HepG2 (cell line): ENCODE measurements at regions not wholly inside any gene's neighbourhood (a gene's known extent, or its start where the extent isn't known, plus 50 kb on each side); places are given as distances from the start of the nearest gene placed in this dataset.

Source experiments
- ATAC-seq: fragments of 200-7000 bp; cut with Tn5 transposase; 3 replicates; pipeline ENCODE4 v1.9.1; 2020; ENCODE audit warnings: mild to moderate bottlenecking, moderate library complexity
- BruUV-seq: library from RNA; stranded (reverse); fragments of 400-500 nt; replicated peaks from 2 replicates; lab custom pipeline; 2021; lab: Mats Ljungman, UMichigan
- CTCF ChIA-PET: fragments of 300-600 bp; formaldehyde crosslinking; extraction: SDS; loops from one replicate; lab custom pipeline; 2021; ENCODE audit warnings: low total read pairs, inconsistent platforms, low intra/inter-chr PET ratio; lab: Yijun Ruan, JAX
- POLR2A ChIA-PET: fragments of 350-600 bp; sonication (Branson Sonifier 250); formaldehyde crosslinking; loops from one replicate; lab custom pipeline; 2020; ENCODE audit warnings: antibody characterized with exemption, inconsistent platforms; lab: Yijun Ruan, JAX
- DNase-seq: peaks from one replicate; pipeline ENCODE4 v3.0.0-alpha.2; 2015; ENCODE audit warnings: low spot score
- FAIRE-seq: peaks from 3 replicates; lab custom pipeline; 2011; peaks lifted over from hg19 to GRCh38; lab: Jason Lieb, UNC
- H2AFZ ChIP-seq: one replicate; pipeline ENCODE4 v1.6.1; 2011; ENCODE audit warnings: low read length, inconsistent platforms
- H3K27ac ChIP-seq: fragments of 300-600 bp; 3 replicates; pipeline ENCODE4 v1.8.0; 2011; ENCODE audit warnings: mixed run types, mild to moderate bottlenecking, mixed read lengths, low read length, inconsistent platforms; ENCODE audit not compliant: insufficient read depth; ENCODE audit errors: extremely low read length
- H3K27me3 ChIP-seq, 2 experiments: fragments of 200-600 bp in 1 of 2; 2 replicates in 1 of 2; 3 replicates in 1 of 2; pipeline versions ENCODE4 v1.6.0 to v1.8.0; 2011; ENCODE audit warnings: low read length in 2 of 2, mild to moderate bottlenecking in 2 of 2, moderate library complexity in 2 of 2, inconsistent platforms in 1 of 2; ENCODE audit not compliant: insufficient read depth in 2 of 2, control insufficient read depth in 1 of 2
- H3K36me3 ChIP-seq, 2 experiments: fragments of 200-600 bp in 1 of 2; replicated peaks in 1 of 2; 2 replicates in 1 of 2; 3 replicates in 1 of 2; pipeline versions ENCODE4 v1.5.1 to v1.8.0; 2011; ENCODE audit warnings: low read length in 2 of 2, inconsistent platforms in 1 of 2; ENCODE audit not compliant: insufficient read depth in 2 of 2, control insufficient read depth in 1 of 2
- H3K4me1 ChIP-seq: 2 replicates; pipeline ENCODE4 v1.5.1; 2012; ENCODE audit warnings: low read length, inconsistent platforms; ENCODE audit not compliant: insufficient read depth
- H3K4me2 ChIP-seq: 2 replicates; pipeline ENCODE4 v1.6.0; 2011; ENCODE audit warnings: low read depth, low read length, inconsistent platforms
- H3K4me3 ChIP-seq, 3 experiments: fragments of 200-600 bp in 1 of 3; sonication (generic), shearing (Covaris generic) in 1 of 3; replicated peaks in 1 of 3; 2 replicates each; pipeline ENCODE4 v1.5.1; 2011 to 2016; ENCODE audit warnings: low read length in 3 of 3, inconsistent platforms in 2 of 3, low read depth in 2 of 3, mild to moderate bottlenecking in 2 of 3, control low read depth in 1 of 3, mixed read lengths in 1 of 3; ENCODE audit not compliant: insufficient read depth in 1 of 3
- H3K79me2 ChIP-seq: one replicate; pipeline ENCODE4 v1.6.1; 2011; ENCODE audit warnings: low read length, inconsistent platforms; ENCODE audit not compliant: insufficient read depth
- H3K9ac ChIP-seq: 2 replicates; pipeline ENCODE4 v1.6.0; 2011; ENCODE audit warnings: mild to moderate bottlenecking, low read depth, low read length, inconsistent platforms; ENCODE audit not compliant: insufficient read depth
- H3K9me3 ChIP-seq: 2 replicates; pipeline ENCODE4 v1.5.1; 2012; ENCODE audit warnings: mild to moderate bottlenecking, low read length
- H4K20me1 ChIP-seq: 2 replicates; pipeline ENCODE4 v1.6.0; 2011; ENCODE audit warnings: inconsistent platforms, mild to moderate bottlenecking, low read length, moderate library complexity; ENCODE audit not compliant: insufficient read depth
- ADNP ChIP-seq: sonication (generic); formaldehyde crosslinking; IDR thresholded peaks from 2 replicates; pipeline ENCODE4 v1.4.0; 2020; ENCODE audit warnings: missing genetic modification reagents
- HNRNPH1 ChIP-seq: fragments of 200-400 bp; formaldehyde crosslinking; optimal IDR thresholded peaks from 2 replicates; pipeline ENCODE3; 2017; ENCODE audit warnings: mild to moderate bottlenecking, low read depth, low read length
- IKZF1 ChIP-seq: fragments of 450-650 bp; IDR thresholded peaks from 2 replicates; pipeline ENCODE4 v1.7.1; 2016
- IRF1 ChIP-seq: sonication (generic); formaldehyde crosslinking; IDR thresholded peaks from 2 replicates; pipeline ENCODE4 v1.4.0; 2020; ENCODE audit warnings: low read depth, mild to moderate bottlenecking, missing genetic modification reagents
- KAT8 ChIP-seq: IDR thresholded peaks from 2 replicates; pipeline ENCODE4 v1.6.1; 2016; ENCODE audit warnings: missing genetic modification reagents, missing compliant biosample characterization
- MXD4 ChIP-seq: IDR thresholded peaks from 2 replicates; pipeline ENCODE4 v1.6.1; 2016; ENCODE audit warnings: mild to moderate bottlenecking, missing biosample characterization, missing genetic modification reagents
- NFRKB ChIP-seq: fragments of 450-650 bp; IDR thresholded peaks from 2 replicates; pipeline ENCODE4 v1.6.1; 2017
- ONECUT2 ChIP-seq: sonication (generic); formaldehyde crosslinking; IDR thresholded peaks from 2 replicates; pipeline ENCODE4 v1.4.0; 2020; ENCODE audit warnings: missing genetic modification reagents
- PATZ1 ChIP-seq: sonication (generic); formaldehyde crosslinking; IDR thresholded peaks from 2 replicates; pipeline ENCODE4 v1.4.0; 2020; ENCODE audit warnings: missing genetic modification reagents
- RARG ChIP-seq: sonication (generic); formaldehyde crosslinking; IDR thresholded peaks from 2 replicates; pipeline ENCODE4 v1.4.0; 2020; ENCODE audit warnings: low read depth, mild to moderate bottlenecking, missing genetic modification reagents
- TCF7 ChIP-seq: sonication (generic); IDR thresholded peaks from 2 replicates; pipeline ENCODE4 v1.6.1; 2016; ENCODE audit warnings: antibody characterized with exemption, low read depth
- TOPORS ChIP-seq: sonication (generic); formaldehyde crosslinking; IDR thresholded peaks from 2 replicates; pipeline ENCODE4 v1.8.0; 2023; ENCODE audit warnings: mild to moderate bottlenecking, missing genetic modification reagents
- ZNF124 ChIP-seq: sonication (generic); formaldehyde crosslinking; IDR thresholded peaks from 2 replicates; pipeline ENCODE4 v1.4.0; 2020; ENCODE audit warnings: missing genetic modification reagents
- ZNF234 ChIP-seq: sonication (generic); formaldehyde crosslinking; conservative IDR thresholded peaks from 2 replicates; pipeline ENCODE4 v1.5.1; 2020; ENCODE audit warnings: mild to moderate bottlenecking, missing genetic modification reagents
- ZNF331 ChIP-seq: sonication (generic); formaldehyde crosslinking; IDR thresholded peaks from 2 replicates; pipeline ENCODE4 v1.4.0; 2020; ENCODE audit warnings: missing genetic modification reagents
- ZNF34 ChIP-seq: sonication (generic); formaldehyde crosslinking; IDR thresholded peaks from 2 replicates; pipeline ENCODE4 v1.4.0; 2020; ENCODE audit warnings: mild to moderate bottlenecking, missing genetic modification reagents, borderline replicate concordance
- ZNF556 ChIP-seq: sonication (generic); formaldehyde crosslinking; IDR thresholded peaks from 2 replicates; pipeline ENCODE4 v1.4.0; 2020; ENCODE audit warnings: mild to moderate bottlenecking, missing genetic modification reagents, borderline replicate concordance
- ZNF878 ChIP-seq: sonication (generic); formaldehyde crosslinking; IDR thresholded peaks from 2 replicates; pipeline ENCODE4 v1.8.1; 2023; ENCODE audit warnings: mild to moderate bottlenecking, missing genetic modification reagents, moderate library complexity
- WGBS: methylation state at CpG from one replicate; pipeline ENCODE4 v1.1.6; 2017; ENCODE audit warnings: low lambda C conversion rate; 5-methylcytosine and 5-hydroxymethylcytosine counted together
- in situ Hi-C: cut with HindIII; loops from 2 replicates; pipeline ENCODE4 v1.10.0; 2017; ENCODE audit warnings: low pct_unique_long_range_greater_than_20kb; ENCODE audit not compliant: extremely low pct_ligation_motif_present
- intact Hi-C: fragments of 100-400 bp; cut with micrococcal nuclease; formaldehyde crosslinking; loops from one replicate; pipeline ENCODE4 v1.10.0; 2022; ENCODE audit not compliant: unreplicated experiment

GRCh38 chr7:69334701-69335100 is 263.6 kb upstream of the AUTS2 start:
- ATAC-seq = no peak
- Histone ChIP-seq H2AFZ (no peak overlapping the region), H3K36me3 (no peaks in the 10 kb centered on the region), H3K9ac (no peak overlapping the region), H4K20me1 (no peaks in the 10 kb centered on the region), H3K4me1 (no peaks in the 10 kb centered on the region), H3K9me3 (no peaks in the 10 kb centered on the region), H3K4me3 (no peak overlapping the region), H3K79me2 (no peaks in the 10 kb centered on the region), H3K27ac (no peak overlapping the region), H3K4me2 (no peak overlapping the region), H3K27me3 (no peaks in the 10 kb centered on the region)
- intact Hi-C loops = no loop called here
- POLR2A ChIA-PET = no interaction called here
- no TSS peak for BruUV-seq
- no peak for DNase-seq
- FAIRE-seq = no peak
- WGBS = 18% methylated on average over 3 of the region's 3 CpGs
- TF ChIP-seq ONECUT2 (CRISPR knock-in tag) (no peak), ZNF331 (CRISPR knock-in tag) (no peak), HNRNPH1 (no peak), ADNP (no peak), RARG (CRISPR knock-in tag) (no peak), ZNF124 (CRISPR knock-in tag) (no peak), ZNF556 (CRISPR knock-in tag) (no peak), TOPORS (CRISPR knock-in tag) (no peak), TCF7 (no peak), ZNF34 (CRISPR knock-in tag) (no peak), IKZF1 (no peak), NFRKB (no peak), KAT8 (CRISPR knock-in tag) (no peak), ZNF878 (no peak), MXD4 (CRISPR knock-in tag) (no peak), ZNF234 (no peak), PATZ1 (CRISPR knock-in tag) (no peak), IRF1 (CRISPR knock-in tag) (no peak)
- CTCF ChIA-PET = no interaction called here
- in situ Hi-C loops = no loop called here
